OCI-LY7 (cell line): ENCODE measurements at regions not wholly inside any gene's neighbourhood (a gene's known extent, or its start where the extent isn't known, plus 50 kb on each side); places are given as distances from the start of the nearest gene placed in this dataset.

Experiments
- BruUV-seq: library from RNA; stranded (reverse); fragments of 400-500 nt; replicated peaks from 2 replicates; lab custom pipeline; 2021; lab: Mats Ljungman, UMichigan
- CTCF ChIA-PET: fragments of 300-600 bp; sonication (Branson Sonifier 250); formaldehyde crosslinking; loops from one replicate; lab custom pipeline; 2022; ENCODE audit warnings: antibody characterized with exemption; ENCODE audit not compliant: unreplicated experiment; lab: Charles Lee
- POLR2A ChIA-PET: fragments of 300-600 bp; sonication (Branson Sonifier 250); formaldehyde crosslinking; loops from one replicate; lab custom pipeline; 2022; ENCODE audit warnings: antibody characterized with exemption; lab: Charles Lee
- DNase-seq: peaks from one replicate; pipeline ENCODE4 v3.0.0-alpha.2; 2015; ENCODE audit warnings: low spot score
- H2AFZ ChIP-seq: fragments of 200-600 bp; sonication (generic), shearing (Covaris generic); 2 replicates; pipeline ENCODE4 v1.6.1; 2014; ENCODE audit warnings: mild to moderate bottlenecking, antibody characterized with exemption, low read length, moderate library complexity
- H3K27ac ChIP-seq: fragments of 200-600 bp; sonication (generic); 2 replicates; pipeline ENCODE4 v1.5.1; 2014; ENCODE audit warnings: mixed run types, low read depth, mild to moderate bottlenecking, moderate library complexity, low read length, inconsistent platforms; ENCODE audit not compliant: poor library complexity, severe bottlenecking
- H3K36me3 ChIP-seq: fragments of 200-600 bp; sonication (generic); 2 replicates; pipeline ENCODE4 v1.6.1; 2014; ENCODE audit warnings: mild to moderate bottlenecking, antibody characterized with exemption, low read length, moderate library complexity, mixed read lengths; ENCODE audit not compliant: insufficient read depth
- H3K4me1 ChIP-seq: fragments of 200-600 bp; sonication (generic); 2 replicates; pipeline ENCODE4 v1.5.1; 2014; ENCODE audit warnings: mild to moderate bottlenecking, low read length; ENCODE audit not compliant: insufficient read depth, poor library complexity, severe bottlenecking
- H3K4me2 ChIP-seq: fragments of 200-600 bp; sonication (generic); 2 replicates; pipeline ENCODE4 v1.6.1; 2014; ENCODE audit warnings: mild to moderate bottlenecking, low read length
- H3K4me3 ChIP-seq: fragments of 200-600 bp; sonication (generic); 2 replicates; pipeline ENCODE4 v1.5.1; 2014; ENCODE audit warnings: mild to moderate bottlenecking, low read depth, low read length; ENCODE audit not compliant: poor library complexity, severe bottlenecking
- H3K79me2 ChIP-seq: fragments of 200-600 bp; sonication (generic); 2 replicates; pipeline ENCODE4 v1.6.1; 2016; ENCODE audit warnings: low read depth, mild to moderate bottlenecking, low read length, moderate library complexity, mixed read lengths; ENCODE audit not compliant: insufficient read depth
- H3K9me2 ChIP-seq: fragments of 200-600 bp; sonication (generic); 2 replicates; pipeline ENCODE4 v1.6.1; 2016; ENCODE audit warnings: mild to moderate bottlenecking, low read length, mixed read lengths; ENCODE audit not compliant: insufficient read depth
- H3K9me3 ChIP-seq: fragments of 200-600 bp; sonication (generic); 2 replicates; pipeline ENCODE4 v1.6.1; 2014; ENCODE audit warnings: mild to moderate bottlenecking, mixed run types, low read length, mixed read lengths
- H4K20me1 ChIP-seq: fragments of 200-600 bp; sonication (generic); 2 replicates; pipeline ENCODE4 v1.6.1; 2014; ENCODE audit warnings: mild to moderate bottlenecking, antibody characterized with exemption, low read length, moderate library complexity, mixed read lengths; ENCODE audit not compliant: insufficient read depth
- EZH2phosphoT487 ChIP-seq: fragments of 200-600 bp; sonication (generic); IDR thresholded peaks from 2 replicates; pipeline ENCODE4 v1.6.1; 2018; ENCODE audit warnings: low read depth, borderline replicate concordance, mild to moderate bottlenecking, mixed run types, antibody characterized with exemption, low read length, moderate library complexity, mixed read lengths
- intact Hi-C: fragments of 100-400 bp; cut with micrococcal nuclease; formaldehyde crosslinking; loops from one replicate; pipeline ENCODE4 v1.10.0; 2022; ENCODE audit not compliant: unreplicated experiment
- TF ChIP-seq, protein P1 (sequence below): fragments of 200-600 bp; sonication (generic); conservative IDR thresholded peaks from 2 replicates; pipeline ENCODE4 v1.5.1; 2014; ENCODE audit warnings: mild to moderate bottlenecking, antibody characterized with exemption, low read length, moderate library complexity, mixed read lengths

GRCh38 chr2:122980671-122981070 lies 1044.4 kb upstream of the CNTNAP5 start:
- Histone ChIP-seq H3K4me2 (no peak overlapping the region), H3K4me1 (no peaks in the 10 kb centered on the region), H4K20me1 (no peaks in the 10 kb centered on the region), H3K4me3 (no peak overlapping the region), H3K9me3 (no peaks in the 10 kb centered on the region), H3K9me2 (no peaks in the 10 kb centered on the region), H2AFZ (no peak overlapping the region), H3K79me2 (no peaks in the 10 kb centered on the region), H3K36me3 (no peaks in the 10 kb centered on the region), H3K27ac (no peak overlapping the region)
- TF ChIP-seq EZH2phosphoT487: no peak
- TF ChIP-seq, protein P1, sequence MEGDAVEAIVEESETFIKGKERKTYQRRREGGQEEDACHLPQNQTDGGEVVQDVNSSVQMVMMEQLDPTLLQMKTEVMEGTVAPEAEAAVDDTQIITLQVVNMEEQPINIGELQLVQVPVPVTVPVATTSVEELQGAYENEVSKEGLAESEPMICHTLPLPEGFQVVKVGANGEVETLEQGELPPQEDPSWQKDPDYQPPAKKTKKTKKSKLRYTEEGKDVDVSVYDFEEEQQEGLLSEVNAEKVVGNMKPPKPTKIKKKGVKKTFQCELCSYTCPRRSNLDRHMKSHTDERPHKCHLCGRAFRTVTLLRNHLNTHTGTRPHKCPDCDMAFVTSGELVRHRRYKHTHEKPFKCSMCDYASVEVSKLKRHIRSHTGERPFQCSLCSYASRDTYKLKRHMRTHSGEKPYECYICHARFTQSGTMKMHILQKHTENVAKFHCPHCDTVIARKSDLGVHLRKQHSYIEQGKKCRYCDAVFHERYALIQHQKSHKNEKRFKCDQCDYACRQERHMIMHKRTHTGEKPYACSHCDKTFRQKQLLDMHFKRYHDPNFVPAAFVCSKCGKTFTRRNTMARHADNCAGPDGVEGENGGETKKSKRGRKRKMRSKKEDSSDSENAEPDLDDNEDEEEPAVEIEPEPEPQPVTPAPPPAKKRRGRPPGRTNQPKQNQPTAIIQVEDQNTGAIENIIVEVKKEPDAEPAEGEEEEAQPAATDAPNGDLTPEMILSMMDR: no peak
- no peak for DNase-seq
- POLR2A ChIA-PET: no interaction called here
- intact Hi-C loops: no loop called here
- CTCF ChIA-PET: no interaction called here
- BruUV-seq: no TSS peak

DNA sequence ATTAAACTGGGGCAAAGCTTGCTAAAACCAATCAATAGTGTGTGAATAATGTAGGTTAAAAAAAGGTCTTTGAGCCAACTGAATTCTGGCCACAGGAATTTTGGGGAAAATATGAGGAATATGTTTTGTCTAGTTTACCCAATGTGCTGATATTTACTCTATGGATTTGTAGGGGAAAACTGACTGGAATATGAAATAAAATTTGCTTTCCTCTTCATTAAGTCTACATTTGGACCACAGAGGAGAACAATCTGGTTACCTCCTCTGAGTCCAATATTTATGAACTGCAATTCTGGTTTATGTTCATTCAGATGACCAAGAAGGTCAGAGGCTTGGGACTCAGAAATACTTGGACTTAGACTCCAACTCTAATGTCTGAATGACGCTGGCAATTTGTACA lies 1042.2 kb upstream of the CNTNAP5 start:
- no peaks in the 10 kb centered on the region for H3K36me3 ChIP-seq
- no peak overlapping the region for H3K4me2 ChIP-seq
- no peaks in the 10 kb centered on the region for H4K20me1 ChIP-seq
- no peaks in the 10 kb centered on the region for H3K4me1 ChIP-seq
- H3K4me3 ChIP-seq: no peak overlapping the region
- no peak overlapping the region for H3K27ac ChIP-seq
- no peak for DNase-seq
- H3K79me2 ChIP-seq: no peaks in the 10 kb centered on the region
- H3K9me3 ChIP-seq: no peaks in the 10 kb centered on the region
- intact Hi-C loops: no loop called here
- BruUV-seq: no TSS peak
- no peaks in the 10 kb centered on the region for H3K9me2 ChIP-seq
- TF ChIP-seq EZH2phosphoT487: no peak
- TF ChIP-seq, protein P1: no peak
- no peak overlapping the region for H2AFZ ChIP-seq
- POLR2A ChIA-PET: no interaction called here
- CTCF ChIA-PET: no interaction called here

DNA sequence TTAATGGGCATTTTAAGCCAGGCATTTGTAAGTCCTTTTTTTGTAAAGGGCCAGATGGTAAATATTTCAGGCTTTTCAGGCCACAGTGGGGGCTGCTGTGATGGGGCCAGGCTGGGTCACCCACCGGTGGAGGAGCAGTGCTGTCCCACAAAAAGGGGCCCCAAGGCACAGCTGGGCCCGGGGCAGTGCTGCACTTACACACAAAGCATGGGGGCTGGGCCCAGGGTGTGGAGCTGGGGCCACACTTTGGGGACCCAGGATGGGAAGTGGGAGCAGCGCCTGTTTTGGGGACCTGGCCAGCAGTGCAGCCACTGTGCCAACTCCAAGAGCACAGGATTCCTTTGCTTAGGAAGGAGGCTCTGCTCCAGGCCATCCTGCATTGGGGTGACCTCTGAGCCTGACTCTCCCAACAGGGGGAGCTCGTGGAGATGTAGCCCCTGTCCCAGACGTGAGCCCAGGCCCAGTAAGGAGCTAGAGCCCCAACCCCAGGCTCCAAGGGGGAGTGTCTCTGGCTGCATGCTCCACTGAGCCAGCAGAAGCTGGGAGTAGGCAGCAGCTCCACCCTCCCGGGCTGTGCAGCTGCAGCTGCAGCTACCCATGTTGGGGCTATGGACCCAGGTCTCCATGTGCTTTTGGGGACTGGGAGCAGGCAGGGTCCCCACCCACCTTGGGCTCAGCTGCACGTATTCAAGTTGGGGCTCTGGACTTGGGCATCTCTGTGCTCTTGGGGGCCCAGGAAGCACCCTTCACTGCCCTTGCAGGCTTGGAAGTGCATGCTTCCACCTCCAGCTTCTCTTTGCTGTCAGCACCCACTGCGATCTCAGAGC lies 1036.5 kb upstream of the CNTNAP5 start:
- H3K9me3 ChIP-seq: no peaks in the 10 kb centered on the region
- H4K20me1 ChIP-seq: no peaks in the 10 kb centered on the region
- TF ChIP-seq, protein P1: no peak
- no peak for TF ChIP-seq EZH2phosphoT487
- H3K79me2 ChIP-seq: no peaks in the 10 kb centered on the region
- BruUV-seq: no TSS peak
- H3K4me1 ChIP-seq: no peaks in the 10 kb centered on the region
- no peak overlapping the region for H3K4me2 ChIP-seq
- no peak overlapping the region for H3K4me3 ChIP-seq
- no peaks in the 10 kb centered on the region for H3K9me2 ChIP-seq
- no peak overlapping the region for H2AFZ ChIP-seq
- CTCF ChIA-PET: no interaction called here
- intact Hi-C loops: no loop called here
- no peaks in the 10 kb centered on the region for H3K36me3 ChIP-seq
- POLR2A ChIA-PET: no interaction called here
- no peak overlapping the region for H3K27ac ChIP-seq
- DNase-seq: no peak
